Brain microvascular endothelial cell (primary cell): ENCODE measurements at regions not wholly inside any gene's neighbourhood (a gene's known extent, or its start where the extent isn't known, plus 50 kb on each side); places are given as distances from the start of the nearest gene placed in this dataset.
"Not testable (repeated sequence)": the region's sequence is repeated elsewhere in the genome, so short reads cannot be mapped to it uniquely, and the experiment has no call there.

ENCODE experiments used
- DNase-seq: peaks from one replicate; pipeline ENCODE4 v3.0.0-alpha.2; 2020
- H3K27ac ChIP-seq: fragments of 250-450 bp; sonication (Bioruptor Pico); 2 replicates; pipeline ENCODE4 v1.5.1; 2020; ENCODE audit warnings: mild to moderate bottlenecking, moderate library complexity
- H3K27me3 ChIP-seq: fragments of 250-450 bp; sonication (Bioruptor Pico); replicated peaks from 2 replicates; pipeline ENCODE4 v1.5.1; 2020; ENCODE audit warnings: mild to moderate bottlenecking
- H3K36me3 ChIP-seq: fragments of 250-450 bp; sonication (Bioruptor Pico); replicated peaks from 2 replicates; pipeline ENCODE4 v1.5.1; 2020; ENCODE audit warnings: mild to moderate bottlenecking
- H3K4me3 ChIP-seq: 2 replicates; pipeline ENCODE4 v1.5.1; 2011; ENCODE audit warnings: low read depth, mild to moderate bottlenecking, control low read depth, low read length, moderate library complexity
- in situ Hi-C: cut with HindIII; loops from 2 replicates; pipeline ENCODE4 v1.10.0; 2017; ENCODE audit warnings: low sequenced_read_pairs, low pct_ligation_motif_present
- TF ChIP-seq, protein P1 (sequence below): IDR thresholded peaks from 2 replicates; pipeline ENCODE4 v1.5.1; 2011; ENCODE audit warnings: low read depth, mild to moderate bottlenecking, moderate library complexity, low read length, control low read depth, inconsistent platforms; ENCODE audit errors: missing control alignments

DNA sequence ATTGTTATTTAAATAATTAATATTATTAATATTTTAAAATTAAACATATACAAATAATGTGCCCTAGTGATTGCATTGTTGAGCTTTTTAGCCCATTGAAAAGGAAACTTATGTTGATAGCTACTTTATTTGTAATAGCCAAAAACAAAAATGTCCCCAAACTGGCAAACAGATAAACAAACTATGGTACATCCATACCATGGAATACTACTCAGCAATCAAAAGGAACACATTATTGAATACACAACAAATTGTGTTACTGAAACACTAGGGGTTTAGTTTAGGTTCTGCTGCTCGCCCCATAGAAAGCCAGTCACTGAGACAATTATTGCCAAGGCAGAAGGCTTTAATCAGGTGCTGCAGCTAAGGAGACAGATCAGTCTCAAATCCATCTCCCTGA lies 239.7 kb upstream of the KITLG start:
- H3K27me3 ChIP-seq = no peaks in the 10 kb centered on the region
- no peak for DNase-seq
- H3K27ac ChIP-seq = no peak overlapping the region
- H3K36me3 ChIP-seq = no peaks in the 10 kb centered on the region
- in situ Hi-C loops = no loop called here
- H3K4me3 ChIP-seq = no peak overlapping the region
- TF ChIP-seq, protein P1, sequence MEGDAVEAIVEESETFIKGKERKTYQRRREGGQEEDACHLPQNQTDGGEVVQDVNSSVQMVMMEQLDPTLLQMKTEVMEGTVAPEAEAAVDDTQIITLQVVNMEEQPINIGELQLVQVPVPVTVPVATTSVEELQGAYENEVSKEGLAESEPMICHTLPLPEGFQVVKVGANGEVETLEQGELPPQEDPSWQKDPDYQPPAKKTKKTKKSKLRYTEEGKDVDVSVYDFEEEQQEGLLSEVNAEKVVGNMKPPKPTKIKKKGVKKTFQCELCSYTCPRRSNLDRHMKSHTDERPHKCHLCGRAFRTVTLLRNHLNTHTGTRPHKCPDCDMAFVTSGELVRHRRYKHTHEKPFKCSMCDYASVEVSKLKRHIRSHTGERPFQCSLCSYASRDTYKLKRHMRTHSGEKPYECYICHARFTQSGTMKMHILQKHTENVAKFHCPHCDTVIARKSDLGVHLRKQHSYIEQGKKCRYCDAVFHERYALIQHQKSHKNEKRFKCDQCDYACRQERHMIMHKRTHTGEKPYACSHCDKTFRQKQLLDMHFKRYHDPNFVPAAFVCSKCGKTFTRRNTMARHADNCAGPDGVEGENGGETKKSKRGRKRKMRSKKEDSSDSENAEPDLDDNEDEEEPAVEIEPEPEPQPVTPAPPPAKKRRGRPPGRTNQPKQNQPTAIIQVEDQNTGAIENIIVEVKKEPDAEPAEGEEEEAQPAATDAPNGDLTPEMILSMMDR = no peak

DNA sequence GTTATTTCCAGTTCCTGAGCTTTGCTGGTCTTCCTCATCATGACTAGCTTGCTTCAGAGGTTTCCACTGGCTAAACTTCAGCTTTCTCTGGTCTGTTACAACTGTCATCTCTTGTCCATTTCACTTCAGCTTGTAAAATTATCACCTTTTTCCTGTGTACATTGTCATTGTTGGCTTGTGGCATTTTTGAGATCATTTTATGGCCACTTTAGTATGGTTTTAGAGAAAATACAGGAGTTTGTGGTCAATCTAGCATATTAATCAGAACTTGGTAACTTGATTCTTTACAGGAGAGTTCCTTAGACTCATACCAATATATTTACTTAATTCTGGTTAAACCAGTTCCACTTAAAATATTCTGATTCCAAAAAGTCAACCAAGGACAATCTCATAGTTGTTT lies 235.9 kb upstream of the KITLG start:
- TF ChIP-seq, protein P1 = no peak
- Histone ChIP-seq H3K27me3 (no peaks in the 10 kb centered on the region), H3K27ac (no peak overlapping the region), H3K4me3 (no peak overlapping the region), H3K36me3 (no peaks in the 10 kb centered on the region)
- DNase-seq = no peak
- in situ Hi-C loops = no loop called here

DNA sequence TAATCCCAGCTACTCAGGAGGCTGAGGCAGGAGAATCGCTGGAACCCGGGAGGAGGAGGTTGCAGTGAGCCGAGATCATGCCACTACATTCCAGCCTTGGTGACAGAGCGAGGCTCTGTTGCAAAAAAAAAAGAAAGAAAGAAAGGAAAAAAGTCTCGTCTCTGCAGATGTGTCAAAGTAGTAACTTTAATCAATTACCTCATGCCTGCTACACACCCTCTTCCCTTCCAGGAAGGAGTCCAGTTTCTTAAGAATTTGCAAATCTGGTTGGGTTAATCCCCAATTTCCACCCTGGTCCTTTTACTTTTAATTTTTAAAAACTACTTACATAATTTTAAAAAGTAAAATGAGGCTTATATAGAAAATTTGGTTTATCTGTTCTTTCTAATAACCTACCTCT lies 234.5 kb upstream of the KITLG start:
- Histone ChIP-seq H3K27ac (no peak overlapping the region), H3K27me3 (no peaks in the 10 kb centered on the region), H3K4me3 (no peak overlapping the region), H3K36me3 (no peaks in the 10 kb centered on the region)
- in situ Hi-C loops = no loop called here
- TF ChIP-seq, protein P1 = no peak
- no peak for DNase-seq

DNA sequence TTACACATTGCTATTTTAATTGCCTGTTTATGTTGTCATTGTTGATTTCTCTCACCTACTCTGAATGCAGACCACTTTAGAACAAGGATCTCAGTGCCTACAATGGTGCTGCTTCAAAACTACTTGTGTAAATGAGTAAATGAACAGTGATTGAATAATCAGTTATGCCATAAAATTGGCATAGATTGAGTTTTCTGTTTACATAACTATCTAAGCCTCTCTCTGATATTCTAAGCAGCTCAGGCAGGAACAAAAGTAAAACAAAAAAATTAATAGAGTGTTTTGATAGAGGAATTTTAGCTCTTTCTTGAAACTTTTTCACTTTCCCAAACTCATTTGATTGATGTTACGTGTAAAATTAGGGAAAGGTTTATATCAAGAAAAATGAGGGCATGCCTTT lies 232.3 kb upstream of the KITLG start:
- Histone ChIP-seq H3K27ac (no peak overlapping the region), H3K36me3 (no peaks in the 10 kb centered on the region), H3K4me3 (no peak overlapping the region), H3K27me3 (no peaks in the 10 kb centered on the region)
- in situ Hi-C loops = no loop called here
- TF ChIP-seq, protein P1 = no peak
- no peak for DNase-seq

DNA sequence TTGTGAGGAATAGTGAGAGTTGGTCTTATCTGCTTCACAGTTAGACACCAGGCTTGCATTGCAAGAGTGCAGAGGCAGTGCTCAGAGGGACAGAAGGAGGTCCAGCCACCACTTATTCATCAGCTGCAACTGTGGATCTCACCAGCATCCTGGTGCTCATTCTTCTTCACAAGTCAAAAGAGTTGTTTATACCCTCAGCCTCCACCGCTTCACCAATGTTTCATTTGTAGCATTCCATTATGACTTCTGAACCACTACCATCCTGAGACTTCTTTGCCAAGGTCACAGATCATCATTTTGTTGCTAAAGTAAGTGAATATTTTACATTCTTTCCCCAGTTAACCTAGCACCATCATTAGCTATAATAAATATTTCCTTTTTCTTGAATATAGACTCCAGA lies 230.5 kb upstream of the KITLG start:
- Histone ChIP-seq H3K4me3 (no peak overlapping the region), H3K27me3 (no peaks in the 10 kb centered on the region), H3K27ac (no peak overlapping the region), H3K36me3 (no peaks in the 10 kb centered on the region)
- TF ChIP-seq, protein P1 = no peak
- in situ Hi-C loops = no loop called here
- no peak for DNase-seq

DNA sequence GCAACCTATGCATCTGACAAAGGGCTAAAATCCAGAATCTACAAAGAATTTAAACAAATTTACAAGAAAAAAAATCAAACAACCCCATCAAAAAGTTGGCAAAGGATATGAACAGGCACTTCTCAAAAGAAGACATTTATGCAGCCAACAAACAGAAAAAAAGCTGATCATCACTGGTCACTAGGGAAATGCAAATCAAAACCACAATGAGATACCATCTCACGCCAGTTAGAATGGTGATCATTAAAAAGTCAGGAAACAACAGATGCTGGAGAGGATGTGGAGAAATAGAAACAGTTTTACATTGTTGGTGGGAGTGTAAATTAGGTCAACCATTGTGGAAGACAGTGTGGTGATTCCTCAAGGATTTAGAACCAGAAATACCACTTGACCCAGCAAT lies 229.6 kb upstream of the KITLG start:
- H3K4me3 ChIP-seq, DNase-seq, H3K27ac ChIP-seq, H3K27me3 ChIP-seq, H3K36me3 ChIP-seq, in situ Hi-C loops: not testable (repeated sequence)
